ENCODE measurements at regions not wholly inside any gene's neighbourhood (a gene's known extent, or its start where the extent isn't known, plus 50 kb on each side); places are given as distances from the start of the nearest gene placed in this dataset.

- POLR2A ChIA-PET (ENCODE audit: unreplicated experiment), result no interaction called here
- TF ChIP-seq EZH2 (IDR thresholded peaks at IDR 0.05; ENCODE audit: low read length, unreplicated experiment), result no peak
- TF ChIP-seq EZH2phosphoT487 (IDR thresholded peaks at IDR 0.05; ENCODE audit: borderline replicate concordance, low read length), result no peak
- TF ChIP-seq CTCF (conservative IDR thresholded peaks at IDR 0.05; ENCODE audit: low read depth, low read length), result no peak
- no peaks in the 10 kb centered on the region for H3K79me2 ChIP-seq (ENCODE audit: low read length)
- H3K27ac ChIP-seq (ENCODE audit: low read length), result no peak overlapping the region
- no peaks in the 10 kb centered on the region for H4K20me1 ChIP-seq (ENCODE audit: low read length)
- peaks cover 7% of the 10 kb centered on the region for H3F3A ChIP-seq (ENCODE audit: low read length, unreplicated experiment)
- CTCF ChIA-PET, result no interaction called here
- H3K4me2 ChIP-seq (ENCODE audit: low read length), result no peak overlapping the region
- no peak overlapping the region for H3K4me3 ChIP-seq (ENCODE audit: low read length)
- no peaks in the 10 kb centered on the region for H3K27me3 ChIP-seq (ENCODE audit: low read length)
- H3K9ac ChIP-seq (ENCODE audit: low read length), result no peak overlapping the region
- peaks cover 52% of the 10 kb centered on the region for H3K4me1 ChIP-seq (ENCODE audit: insufficient read depth, low read length)
- H3K36me3 ChIP-seq (ENCODE audit: low read depth, low read length), result no peaks in the 10 kb centered on the region
- H2AFZ ChIP-seq (ENCODE audit: low read length), result no peak overlapping the region
- no peak for DNase-seq
- ATAC-seq, result no peak
- BruUV-seq (replicated peaks), result no TSS peak
- intact Hi-C loops (cut with micrococcal nuclease), result no loop called here
- no peaks in the 10 kb centered on the region for H3K9me3 ChIP-seq (ENCODE audit: low read length)
- H3K9me2 ChIP-seq (replicated peaks; ENCODE audit: low read length), result no peaks in the 10 kb centered on the region
Observed at GRCh38 chr1:220958234-220958633, 79.0 kb downstream of the HLX start.

- H3F3A ChIP-seq (ENCODE audit: low read length, unreplicated experiment), result peaks cover 7% of the 10 kb centered on the region
- peak overlapping the region; percentile 73 for H3K27ac ChIP-seq (ENCODE audit: low read length)
- no peak for TF ChIP-seq EZH2 (IDR thresholded peaks at IDR 0.05; ENCODE audit: low read length, unreplicated experiment)
- no peak for TF ChIP-seq EZH2phosphoT487 (IDR thresholded peaks at IDR 0.05; ENCODE audit: borderline replicate concordance, low read length)
- no peak for TF ChIP-seq CTCF (conservative IDR thresholded peaks at IDR 0.05; ENCODE audit: low read depth, low read length)
- H4K20me1 ChIP-seq (ENCODE audit: low read length), result no peaks in the 10 kb centered on the region
- CTCF ChIA-PET, result no interaction called here
- DNase-seq (peak; percentile 95), ATAC-seq (peak; percentile 52)
- H3K4me1 ChIP-seq (ENCODE audit: insufficient read depth, low read length), result peaks cover 55% of the 10 kb centered on the region
- H3K36me3 ChIP-seq (ENCODE audit: low read depth, low read length), result no peaks in the 10 kb centered on the region
- no peaks in the 10 kb centered on the region for H3K27me3 ChIP-seq (ENCODE audit: low read length)
- H3K9ac ChIP-seq (ENCODE audit: low read length), result no peak overlapping the region
- intact Hi-C loops (cut with micrococcal nuclease), result no loop called here
- no peaks in the 10 kb centered on the region for H3K9me2 ChIP-seq (replicated peaks; ENCODE audit: low read length)
- peak overlapping the region; percentile 36 for H3K4me2 ChIP-seq (ENCODE audit: low read length)
- no peak overlapping the region for H3K4me3 ChIP-seq (ENCODE audit: low read length)
- H3K79me2 ChIP-seq (ENCODE audit: low read length), result no peaks in the 10 kb centered on the region
- H3K9me3 ChIP-seq (ENCODE audit: low read length), result no peaks in the 10 kb centered on the region
- POLR2A ChIA-PET (ENCODE audit: unreplicated experiment), result interaction anchor here (0.7 kb wide), 1 partner anchor 37 kb away, joined by 4 read pairs; no protein-coding TSS in a partner anchor
- H2AFZ ChIP-seq (ENCODE audit: low read length), result 0 out of 2 replicates have a peak overlapping the region, but pooled peaks have one; percentile 21
- no TSS peak for BruUV-seq (replicated peaks)
Observed at GRCh38 chr1:220962031-220962751, 82.9 kb downstream of the HLX start.

GRCh38 chr1:220966041-220966440, 86.8 kb downstream of the HLX start:
- DNase-seq, result no peak
- H3K36me3 ChIP-seq (ENCODE audit: low read depth, low read length), result no peaks in the 10 kb centered on the region

More at GRCh38 chr1:220966041-220966440, 86.8 kb downstream of the HLX start:
- no peaks in the 10 kb centered on the region for H3K79me2 ChIP-seq (ENCODE audit: low read length)
- peaks cover 7% of the 10 kb centered on the region for H3F3A ChIP-seq (ENCODE audit: low read length, unreplicated experiment)
- TF ChIP-seq EZH2 (IDR thresholded peaks at IDR 0.05; ENCODE audit: low read length, unreplicated experiment), result no peak
- TF ChIP-seq CTCF (conservative IDR thresholded peaks at IDR 0.05; ENCODE audit: low read depth, low read length), result no peak
- TF ChIP-seq EZH2phosphoT487 (IDR thresholded peaks at IDR 0.05; ENCODE audit: borderline replicate concordance, low read length), result no peak
- no peak overlapping the region; the same call in 1 of the 2 replicates for H3K4me2 ChIP-seq (ENCODE audit: low read length)
- no TSS peak for BruUV-seq (replicated peaks)
- H3K27ac ChIP-seq (ENCODE audit: low read length), result no peak overlapping the region
- CTCF ChIA-PET, result no interaction called here
- no peak overlapping the region for H2AFZ ChIP-seq (ENCODE audit: low read length)
- no peaks in the 10 kb centered on the region for H3K27me3 ChIP-seq (ENCODE audit: low read length)
- intact Hi-C loops (cut with micrococcal nuclease), result no loop called here
- no peaks in the 10 kb centered on the region for H4K20me1 ChIP-seq (ENCODE audit: low read length)
- H3K9me3 ChIP-seq (ENCODE audit: low read length), result no peaks in the 10 kb centered on the region
- no peak for ATAC-seq
- H3K4me3 ChIP-seq (ENCODE audit: low read length), result no peak overlapping the region
- H3K9ac ChIP-seq (ENCODE audit: low read length), result no peak overlapping the region
- POLR2A ChIA-PET (ENCODE audit: unreplicated experiment), result no interaction called here
- no peaks in the 10 kb centered on the region for H3K9me2 ChIP-seq (replicated peaks; ENCODE audit: low read length)
- H3K4me1 ChIP-seq (ENCODE audit: insufficient read depth, low read length), result peaks cover 40% of the 10 kb centered on the region

Data from PC-3 (cell line).